ENCODE measurements at regions not wholly inside any gene's neighbourhood (a gene's known extent, or its start where the extent isn't known, plus 50 kb on each side); places are given as distances from the start of the nearest gene placed in this dataset.

DNA sequence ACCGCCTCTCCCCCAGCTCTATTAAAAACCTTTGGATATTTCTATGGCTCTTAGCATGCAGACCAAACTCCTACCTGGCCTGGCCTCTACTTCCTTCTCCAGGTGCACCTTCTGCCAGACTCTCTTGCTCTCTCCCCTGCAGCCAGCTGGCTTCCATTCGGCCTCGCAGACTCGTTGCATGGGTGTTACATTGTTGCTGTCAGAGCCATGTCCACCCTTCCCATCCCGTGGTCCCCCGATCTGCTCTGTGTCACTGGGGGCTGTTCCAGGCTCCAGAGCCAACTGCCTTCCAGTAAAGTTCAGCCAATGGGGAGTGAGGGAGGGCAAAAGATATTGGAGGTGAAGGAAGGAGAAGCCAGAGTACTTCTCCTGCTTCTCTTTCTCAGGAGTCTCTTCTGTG is 112.5 kb upstream of the LGALSL start:
- TF ChIP-seq TOX (CRISPR knock-in tag; IDR thresholded peaks at IDR 0.05; ENCODE audit: borderline replicate concordance) (no peak), ISL1 (CRISPR knock-in tag; IDR thresholded peaks at IDR 0.05) (no peak), RARB (CRISPR knock-in tag; IDR thresholded peaks at IDR 0.05) (no peak)
- TF ChIP-seq, protein P1, sequence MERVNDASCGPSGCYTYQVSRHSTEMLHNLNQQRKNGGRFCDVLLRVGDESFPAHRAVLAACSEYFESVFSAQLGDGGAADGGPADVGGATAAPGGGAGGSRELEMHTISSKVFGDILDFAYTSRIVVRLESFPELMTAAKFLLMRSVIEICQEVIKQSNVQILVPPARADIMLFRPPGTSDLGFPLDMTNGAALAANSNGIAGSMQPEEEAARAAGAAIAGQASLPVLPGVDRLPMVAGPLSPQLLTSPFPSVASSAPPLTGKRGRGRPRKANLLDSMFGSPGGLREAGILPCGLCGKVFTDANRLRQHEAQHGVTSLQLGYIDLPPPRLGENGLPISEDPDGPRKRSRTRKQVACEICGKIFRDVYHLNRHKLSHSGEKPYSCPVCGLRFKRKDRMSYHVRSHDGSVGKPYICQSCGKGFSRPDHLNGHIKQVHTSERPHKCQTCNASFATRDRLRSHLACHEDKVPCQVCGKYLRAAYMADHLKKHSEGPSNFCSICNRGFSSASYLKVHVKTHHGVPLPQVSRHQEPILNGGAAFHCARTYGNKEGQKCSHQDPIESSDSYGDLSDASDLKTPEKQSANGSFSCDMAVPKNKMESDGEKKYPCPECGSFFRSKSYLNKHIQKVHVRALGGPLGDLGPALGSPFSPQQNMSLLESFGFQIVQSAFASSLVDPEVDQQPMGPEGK (CRISPR knock-in tag; IDR thresholded peaks at IDR 0.05; ENCODE audit: borderline replicate concordance): no peak
- TF ChIP-seq, protein P2, sequence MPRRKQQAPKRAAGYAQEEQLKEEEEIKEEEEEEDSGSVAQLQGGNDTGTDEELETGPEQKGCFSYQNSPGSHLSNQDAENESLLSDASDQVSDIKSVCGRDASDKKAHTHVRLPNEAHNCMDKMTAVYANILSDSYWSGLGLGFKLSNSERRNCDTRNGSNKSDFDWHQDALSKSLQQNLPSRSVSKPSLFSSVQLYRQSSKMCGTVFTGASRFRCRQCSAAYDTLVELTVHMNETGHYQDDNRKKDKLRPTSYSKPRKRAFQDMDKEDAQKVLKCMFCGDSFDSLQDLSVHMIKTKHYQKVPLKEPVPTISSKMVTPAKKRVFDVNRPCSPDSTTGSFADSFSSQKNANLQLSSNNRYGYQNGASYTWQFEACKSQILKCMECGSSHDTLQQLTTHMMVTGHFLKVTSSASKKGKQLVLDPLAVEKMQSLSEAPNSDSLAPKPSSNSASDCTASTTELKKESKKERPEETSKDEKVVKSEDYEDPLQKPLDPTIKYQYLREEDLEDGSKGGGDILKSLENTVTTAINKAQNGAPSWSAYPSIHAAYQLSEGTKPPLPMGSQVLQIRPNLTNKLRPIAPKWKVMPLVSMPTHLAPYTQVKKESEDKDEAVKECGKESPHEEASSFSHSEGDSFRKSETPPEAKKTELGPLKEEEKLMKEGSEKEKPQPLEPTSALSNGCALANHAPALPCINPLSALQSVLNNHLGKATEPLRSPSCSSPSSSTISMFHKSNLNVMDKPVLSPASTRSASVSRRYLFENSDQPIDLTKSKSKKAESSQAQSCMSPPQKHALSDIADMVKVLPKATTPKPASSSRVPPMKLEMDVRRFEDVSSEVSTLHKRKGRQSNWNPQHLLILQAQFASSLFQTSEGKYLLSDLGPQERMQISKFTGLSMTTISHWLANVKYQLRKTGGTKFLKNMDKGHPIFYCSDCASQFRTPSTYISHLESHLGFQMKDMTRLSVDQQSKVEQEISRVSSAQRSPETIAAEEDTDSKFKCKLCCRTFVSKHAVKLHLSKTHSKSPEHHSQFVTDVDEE (CRISPR knock-in tag; IDR thresholded peaks at IDR 0.05): no peak

Data from SK-N-SH treated with all-trans-retinoic acid at 6 μM for 48 hours (cell line).